ENCODE measurements at regions not wholly inside any gene's neighbourhood (a gene's known extent, or its start where the extent isn't known, plus 50 kb on each side); places are given as distances from the start of the nearest gene placed in this dataset.
"Not testable (repeated sequence)": the region's sequence is repeated elsewhere in the genome, so short reads cannot be mapped to it uniquely, and the experiment has no call there.

DNA sequence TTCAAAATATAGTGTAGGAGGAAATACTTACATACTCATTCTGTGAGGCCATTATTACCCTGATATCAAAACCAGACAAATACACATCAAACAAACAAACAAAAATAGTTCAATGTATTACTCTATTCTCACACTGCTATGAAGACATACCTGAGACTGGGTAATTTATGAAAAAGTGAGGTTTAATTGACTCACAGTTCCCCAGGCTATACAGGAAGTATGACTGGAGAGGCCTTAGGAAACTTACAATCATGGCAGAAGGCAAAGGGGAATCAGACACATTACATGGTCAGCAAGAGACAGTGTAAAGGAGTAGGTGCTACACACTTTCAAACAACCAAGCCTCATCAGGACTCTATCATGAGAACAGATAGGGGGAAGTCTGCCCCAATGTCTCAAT, 1023.2 kb downstream of the TMTC2 start:
- Histone ChIP-seq H3K9me3 (peaks cover 0 to 45% of the 10 kb centered on the region in 2 donors), H3K36me3 (no peaks in the 10 kb centered on the region), H3K4me1 (no peaks in the 10 kb centered on the region), H3K27ac (no peak overlapping the region), H3K4me3 (no peak overlapping the region), H3K27me3 (no peaks in the 10 kb centered on the region)
- intact Hi-C loops (cut with DNase I), result no loop called here
- DNase-seq (no peak), ATAC-seq (no peak)
- TF ChIP-seq, protein P1, sequence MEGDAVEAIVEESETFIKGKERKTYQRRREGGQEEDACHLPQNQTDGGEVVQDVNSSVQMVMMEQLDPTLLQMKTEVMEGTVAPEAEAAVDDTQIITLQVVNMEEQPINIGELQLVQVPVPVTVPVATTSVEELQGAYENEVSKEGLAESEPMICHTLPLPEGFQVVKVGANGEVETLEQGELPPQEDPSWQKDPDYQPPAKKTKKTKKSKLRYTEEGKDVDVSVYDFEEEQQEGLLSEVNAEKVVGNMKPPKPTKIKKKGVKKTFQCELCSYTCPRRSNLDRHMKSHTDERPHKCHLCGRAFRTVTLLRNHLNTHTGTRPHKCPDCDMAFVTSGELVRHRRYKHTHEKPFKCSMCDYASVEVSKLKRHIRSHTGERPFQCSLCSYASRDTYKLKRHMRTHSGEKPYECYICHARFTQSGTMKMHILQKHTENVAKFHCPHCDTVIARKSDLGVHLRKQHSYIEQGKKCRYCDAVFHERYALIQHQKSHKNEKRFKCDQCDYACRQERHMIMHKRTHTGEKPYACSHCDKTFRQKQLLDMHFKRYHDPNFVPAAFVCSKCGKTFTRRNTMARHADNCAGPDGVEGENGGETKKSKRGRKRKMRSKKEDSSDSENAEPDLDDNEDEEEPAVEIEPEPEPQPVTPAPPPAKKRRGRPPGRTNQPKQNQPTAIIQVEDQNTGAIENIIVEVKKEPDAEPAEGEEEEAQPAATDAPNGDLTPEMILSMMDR (IDR thresholded peaks at IDR 0.05), result no peak

GRCh38 chr12:83700838-83701237, 1014.1 kb downstream of the TMTC2 start:
- Histone ChIP-seq H3K27ac (no peak overlapping the region), H3K36me3 (no peaks in the 10 kb centered on the region), H3K9me3 (peaks cover 0 to 12% of the 10 kb centered on the region in 2 donors), H3K27me3 (no peaks in the 10 kb centered on the region), H3K4me1 (no peaks in the 10 kb centered on the region), H3K4me3 (no peak overlapping the region)
- no peak for DNase-seq
- TF ChIP-seq, protein P1 (IDR thresholded peaks at IDR 0.05), result no peak
- no peak for ATAC-seq
- intact Hi-C loops (cut with DNase I), result no loop called here

GRCh38 chr12:83696311-83696710, 1009.6 kb downstream of the TMTC2 start:
- H3K27ac ChIP-seq; DNase-seq; H3K27me3 ChIP-seq; H3K36me3 ChIP-seq; ATAC-seq; H3K4me3 ChIP-seq; intact Hi-C loops (cut with DNase I); H3K4me1 ChIP-seq: not testable (repeated sequence)
- H3K9me3 ChIP-seq, result peaks cover 0 to 11% of the 10 kb centered on the region in 2 donors

DNA sequence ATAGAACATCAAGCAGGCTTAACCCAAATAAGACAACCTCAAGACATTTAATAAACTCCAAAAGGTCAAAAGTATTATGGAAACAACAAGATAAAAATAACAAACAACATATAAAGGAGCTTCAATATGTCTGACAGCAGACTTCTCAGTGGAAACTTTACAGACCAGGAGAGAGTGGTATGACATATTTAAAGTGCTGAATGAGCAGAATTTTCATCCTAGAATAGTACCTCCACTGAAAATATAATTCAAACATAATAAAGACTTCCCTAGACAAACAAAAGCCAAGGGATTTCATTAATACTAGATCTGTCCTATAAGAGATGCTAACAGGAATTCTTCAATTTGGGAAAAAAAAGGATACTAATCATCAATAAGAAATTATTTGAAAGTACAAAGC, 1005.0 kb downstream of the TMTC2 start:
- Histone ChIP-seq H3K9me3 (peaks cover 0 to 9% of the 10 kb centered on the region in 2 donors), H3K27me3 (no peaks in the 10 kb centered on the region), H3K4me3 (no peak overlapping the region), H3K36me3 (no peaks in the 10 kb centered on the region), H3K4me1 (no peaks in the 10 kb centered on the region), H3K27ac (no peak overlapping the region)
- TF ChIP-seq, protein P1 (IDR thresholded peaks at IDR 0.05), result no peak
- intact Hi-C loops (cut with DNase I), result no loop called here
- DNase-seq (no peak), ATAC-seq (no peak)

DNA sequence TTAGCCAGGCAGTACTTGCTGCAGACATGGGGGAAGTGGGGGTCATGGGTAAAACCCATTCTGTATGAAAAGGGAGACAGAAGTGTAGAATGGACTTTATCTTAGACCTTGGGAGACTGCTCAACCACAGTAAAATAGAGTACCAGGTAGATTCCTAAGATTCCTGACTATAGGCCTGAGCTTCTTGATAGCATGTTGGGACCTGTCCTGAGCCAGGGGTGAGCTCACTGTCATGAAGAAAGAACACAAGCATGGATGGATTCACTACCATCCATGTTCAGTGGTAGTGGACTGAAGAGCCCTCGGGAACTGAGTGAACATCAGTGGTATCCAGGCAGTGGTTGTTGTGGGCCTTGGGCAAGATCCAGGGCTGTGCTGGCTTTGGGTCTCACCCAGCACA, 1003.8 kb downstream of the TMTC2 start:
- intact Hi-C loops (cut with DNase I), result no loop called here
- no peak overlapping the region for H3K4me3 ChIP-seq
- DNase-seq (no peak), ATAC-seq (no peak)
- no peaks in the 10 kb centered on the region for H3K4me1 ChIP-seq
- TF ChIP-seq, protein P1 (IDR thresholded peaks at IDR 0.05), result no peak
- no peaks in the 10 kb centered on the region for H3K36me3 ChIP-seq
- H3K27me3 ChIP-seq, result no peaks in the 10 kb centered on the region
- no peak overlapping the region for H3K27ac ChIP-seq
- H3K9me3 ChIP-seq, result peaks cover 0 to 2% of the 10 kb centered on the region in 2 donors

DNA sequence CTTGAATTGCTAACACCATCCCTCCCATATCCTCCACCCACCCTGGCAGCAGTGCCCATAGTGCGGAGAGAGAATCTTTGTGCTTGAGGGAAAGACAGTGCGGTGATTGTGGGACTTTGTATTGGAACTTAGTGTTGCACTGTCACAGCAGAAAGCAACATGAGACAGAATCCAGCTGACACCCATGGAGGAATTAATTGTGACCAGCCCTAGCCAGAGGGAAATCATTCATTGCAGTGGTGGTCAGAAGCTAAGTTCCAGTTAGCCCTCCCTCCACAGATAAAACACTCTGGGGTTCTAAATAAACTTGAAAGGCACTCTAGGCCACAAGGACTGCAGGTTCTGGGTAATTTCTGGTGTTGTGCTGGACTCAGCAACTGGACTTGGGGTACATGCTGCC, 1002.6 kb downstream of the TMTC2 start:
- DNase-seq (no peak), ATAC-seq (no peak)
- H3K4me1 ChIP-seq, result no peaks in the 10 kb centered on the region
- no peak overlapping the region for H3K27ac ChIP-seq
- no peaks in the 10 kb centered on the region for H3K27me3 ChIP-seq
- no peaks in the 10 kb centered on the region for H3K36me3 ChIP-seq
- TF ChIP-seq, protein P1 (IDR thresholded peaks at IDR 0.05), result no peak
- H3K9me3 ChIP-seq, result no peaks in the 10 kb centered on the region
- intact Hi-C loops (cut with DNase I), result no loop called here
- H3K4me3 ChIP-seq, result no peak overlapping the region
